RWPE2 (cell line): ENCODE measurements at regions not wholly inside any gene's neighbourhood (a gene's known extent, or its start where the extent isn't known, plus 50 kb on each side); places are given as distances from the start of the nearest gene placed in this dataset.
"Not testable (repeated sequence)": the region's sequence is repeated elsewhere in the genome, so short reads cannot be mapped to it uniquely, and the experiment has no call there.

ENCODE experiments used
- ATAC-seq: fragments of 200-7000 bp; cut with Tn5 transposase; 3 replicates; pipeline ENCODE4 v1.9.1; 2021; ENCODE audit warnings: low read depth
- DNase-seq: peaks from one replicate; pipeline ENCODE4 v3.0.0-alpha.2; 2020; ENCODE audit warnings: low spot score
- H3K27ac ChIP-seq: fragments of 450-650 bp; 2 replicates; pipeline ENCODE4 v1.5.1; 2017; ENCODE audit warnings: mild to moderate bottlenecking; ENCODE audit not compliant: poor library complexity, severe bottlenecking
- H3K27me3 ChIP-seq: fragments of 250-450 bp; sonication (Bioruptor Pico); 2 replicates; pipeline ENCODE4 v1.5.1; 2021; ENCODE audit warnings: mild to moderate bottlenecking, moderate library complexity; ENCODE audit not compliant: insufficient read depth, poor library complexity, severe bottlenecking
- H3K36me3 ChIP-seq: fragments of 250-450 bp; sonication (Bioruptor Pico); 2 replicates; pipeline ENCODE4 v1.5.1; 2020; ENCODE audit warnings: low read depth, mild to moderate bottlenecking, moderate library complexity
- H3K4me1 ChIP-seq: fragments of 250-450 bp; sonication (Bioruptor Pico); 2 replicates; pipeline ENCODE4 v1.5.1; 2021; ENCODE audit warnings: mild to moderate bottlenecking, moderate library complexity; ENCODE audit not compliant: insufficient read depth, poor library complexity, severe bottlenecking
- H3K4me3 ChIP-seq: fragments of 250-450 bp; sonication (Bioruptor Pico); 2 replicates; pipeline ENCODE4 v1.5.1; 2021; ENCODE audit warnings: mild to moderate bottlenecking, moderate library complexity; ENCODE audit not compliant: severe bottlenecking
- H3K9me3 ChIP-seq: fragments of 250-450 bp; sonication (Bioruptor Pico); 2 replicates; pipeline ENCODE4 v1.5.1; 2021; ENCODE audit warnings: mild to moderate bottlenecking, moderate library complexity; ENCODE audit not compliant: severe bottlenecking
- CTCF ChIP-seq: fragments of 450-650 bp; IDR thresholded peaks from one replicate; pipeline ENCODE4 v1.5.1; 2017; ENCODE audit warnings: mild to moderate bottlenecking, moderate library complexity; ENCODE audit not compliant: poor library complexity, severe bottlenecking

GRCh38 chrX:40788698-40789097, 53.4 kb upstream of the MED14 start:
- not testable (repeated sequence) for ATAC-seq, H3K27ac ChIP-seq, H3K27me3 ChIP-seq, H3K4me1 ChIP-seq, H3K36me3 ChIP-seq, H3K9me3 ChIP-seq, DNase-seq, H3K4me3 ChIP-seq

GRCh38 chrX:40792433-40792832, 57.1 kb upstream of the MED14 start:
- Histone ChIP-seq H3K9me3 (no peaks in the 10 kb centered on the region), H3K27me3 (no peaks in the 10 kb centered on the region), H3K27ac (no peak overlapping the region), H3K4me3 (no peak overlapping the region), H3K4me1 (peaks cover 6% of the 10 kb centered on the region), H3K36me3 (no peaks in the 10 kb centered on the region)
- DNase-seq (no peak), ATAC-seq (no peak)
- TF ChIP-seq CTCF, result no peak

- DNase-seq, H3K27ac ChIP-seq: not testable (repeated sequence)
Measured at GRCh38 chrX:40794829-40795130, 59.4 kb upstream of the MED14 start.

GRCh38 chrX:40799745-40800144, 64.4 kb upstream of the MED14 start:
- not testable (repeated sequence) for H3K4me3 ChIP-seq, H3K36me3 ChIP-seq, DNase-seq, H3K27me3 ChIP-seq, H3K4me1 ChIP-seq, ATAC-seq, H3K9me3 ChIP-seq, H3K27ac ChIP-seq

More at GRCh38 chrX:40794829-40795130, 59.4 kb upstream of the MED14 start:
- not testable (repeated sequence) for H3K4me3 ChIP-seq, H3K36me3 ChIP-seq, ATAC-seq, H3K4me1 ChIP-seq, H3K9me3 ChIP-seq, H3K27me3 ChIP-seq

- no peak for DNase-seq
- Histone ChIP-seq H3K4me3 (no peak overlapping the region), H3K36me3 (no peaks in the 10 kb centered on the region)
Measured at GRCh38 chrX:40805404-40805803, 70.1 kb upstream of the MED14 start.

GRCh38 chrX:40806513-40807220, 71.3 kb upstream of the MED14 start:
- Histone ChIP-seq H3K36me3 (no peaks in the 10 kb centered on the region), H3K27me3 (no peaks in the 10 kb centered on the region), H3K27ac (no peak overlapping the region), H3K9me3 (no peaks in the 10 kb centered on the region), H3K4me3 (no peak overlapping the region), H3K4me1 (no peaks in the 10 kb centered on the region)
- no peak for TF ChIP-seq CTCF
- DNase-seq, result no peak
- no peak for ATAC-seq

More at GRCh38 chrX:40805404-40805803, 70.1 kb upstream of the MED14 start:
- no peak for ATAC-seq
- Histone ChIP-seq H3K4me1 (no peaks in the 10 kb centered on the region), H3K27ac (no peak overlapping the region), H3K27me3 (no peaks in the 10 kb centered on the region), H3K9me3 (no peaks in the 10 kb centered on the region)
- no peak for TF ChIP-seq CTCF
